ENCODE measurements at regions not wholly inside any gene's neighbourhood (a gene's known extent, or its start where the extent isn't known, plus 50 kb on each side); places are given as distances from the start of the nearest gene placed in this dataset.

GRCh38 chr20:60240415-60240814 lies 282.2 kb downstream of the CDH26 start:
- Histone ChIP-seq H3K4me3 (ENCODE audit: low read length) (no peak overlapping the region), H3K4me1 (ENCODE audit: insufficient read depth, low read length) (no peaks in the 10 kb centered on the region), H3K27ac (ENCODE audit: low read depth, low read length) (no peak overlapping the region), H3K36me3 (ENCODE audit: insufficient read depth, low read length) (no peaks in the 10 kb centered on the region), H3K9me3 (ENCODE audit: low read length) (no peaks in the 10 kb centered on the region), H3K27me3 (ENCODE audit: insufficient read depth, low read length, poor library complexity, severe bottlenecking) (no peaks in the 10 kb centered on the region)
- peaks cover 0 to 6% (median 4%) of the 10 kb centered on the region in 3 donors for H3K36me3 Mint-ChIP-seq
- POLR2A ChIA-PET = no interaction called here
- peaks cover 0 to 18% of the 10 kb centered on the region in 2 donors for H3K27me3 Mint-ChIP-seq
- H3K4me1 Mint-ChIP-seq = no peaks in the 10 kb centered on the region
- CTCF ChIA-PET = no interaction called here
- no peak overlapping the region for H3K4me3 Mint-ChIP-seq
- no peak overlapping the region for H3K27ac Mint-ChIP-seq
- no peak for DNase-seq
- no peaks in the 10 kb centered on the region for H3K9me3 Mint-ChIP-seq

GRCh38 chr20:60240986-60241385 lies 282.8 kb downstream of the CDH26 start:
- Mint-ChIP-seq H3K9me3 (no peaks in the 10 kb centered on the region), H3K27me3 (peaks cover 0 to 13% of the 10 kb centered on the region in 2 donors), H3K4me1 (no peaks in the 10 kb centered on the region), H3K4me3 (no peak overlapping the region), H3K27ac (no peak overlapping the region), H3K36me3 (peaks cover 0 to 6% (median 4%) of the 10 kb centered on the region in 3 donors)
- H3K27ac ChIP-seq (ENCODE audit: low read depth, low read length) = no peak overlapping the region
- no peaks in the 10 kb centered on the region for H3K4me1 ChIP-seq (ENCODE audit: insufficient read depth, low read length)
- no peaks in the 10 kb centered on the region for H3K27me3 ChIP-seq (ENCODE audit: insufficient read depth, low read length, poor library complexity, severe bottlenecking)
- no peak for DNase-seq
- CTCF ChIA-PET = no interaction called here
- H3K9me3 ChIP-seq (ENCODE audit: low read length) = no peaks in the 10 kb centered on the region
- H3K36me3 ChIP-seq (ENCODE audit: insufficient read depth, low read length) = no peaks in the 10 kb centered on the region
- no peak overlapping the region for H3K4me3 ChIP-seq (ENCODE audit: low read length)
- POLR2A ChIA-PET = no interaction called here

GRCh38 chr20:60242836-60243505 lies 284.7 kb downstream of the CDH26 start:
- Mint-ChIP-seq H3K27ac (no peak overlapping the region), H3K27me3 (peaks cover 0 to 9% of the 10 kb centered on the region in 2 donors), H3K4me3 (no peak overlapping the region), H3K36me3 (peaks cover 0 to 6% (median 4%) of the 10 kb centered on the region in 3 donors), H3K9me3 (no peaks in the 10 kb centered on the region), H3K4me1 (no peaks in the 10 kb centered on the region)
- Histone ChIP-seq H3K4me1 (ENCODE audit: insufficient read depth, low read length) (no peaks in the 10 kb centered on the region), H3K36me3 (ENCODE audit: insufficient read depth, low read length) (no peaks in the 10 kb centered on the region), H3K27ac (ENCODE audit: low read depth, low read length) (no peak overlapping the region), H3K27me3 (ENCODE audit: insufficient read depth, low read length, poor library complexity, severe bottlenecking) (no peaks in the 10 kb centered on the region), H3K9me3 (ENCODE audit: low read length) (no peaks in the 10 kb centered on the region), H3K4me3 (ENCODE audit: low read length) (no peak overlapping the region)
- CTCF ChIA-PET = no interaction called here
- POLR2A ChIA-PET = no interaction called here
- no peak for DNase-seq

- POLR2A ChIA-PET = no interaction called here
- H3K4me3 Mint-ChIP-seq = no peak overlapping the region
- no peaks in the 10 kb centered on the region for H3K9me3 Mint-ChIP-seq
- no peaks in the 10 kb centered on the region for H3K9me3 ChIP-seq (ENCODE audit: low read length)
- peaks cover 0 to 5% of the 10 kb centered on the region in 2 donors for H3K27me3 Mint-ChIP-seq
- H3K36me3 Mint-ChIP-seq = no peaks in the 10 kb centered on the region
- H3K27me3 ChIP-seq (ENCODE audit: insufficient read depth, low read length, poor library complexity, severe bottlenecking) = no peaks in the 10 kb centered on the region
- CTCF ChIA-PET = no interaction called here
- H3K27ac Mint-ChIP-seq = no peak overlapping the region
- no peaks in the 10 kb centered on the region for H3K36me3 ChIP-seq (ENCODE audit: insufficient read depth, low read length)
- DNase-seq = no peak
- H3K27ac ChIP-seq (ENCODE audit: low read depth, low read length) = no peak overlapping the region
- H3K4me3 ChIP-seq (ENCODE audit: low read length) = no peak overlapping the region
- H3K4me1 ChIP-seq (ENCODE audit: insufficient read depth, low read length) = no peaks in the 10 kb centered on the region
- H3K4me1 Mint-ChIP-seq = no peaks in the 10 kb centered on the region
Observed at GRCh38 chr20:60244373-60245146, 286.3 kb downstream of the CDH26 start.

- no peaks in the 10 kb centered on the region for H3K4me1 Mint-ChIP-seq
- no peaks in the 10 kb centered on the region for H3K9me3 Mint-ChIP-seq
- Histone ChIP-seq H3K4me3 (ENCODE audit: low read length) (no peak overlapping the region), H3K36me3 (ENCODE audit: insufficient read depth, low read length) (no peaks in the 10 kb centered on the region), H3K27me3 (ENCODE audit: insufficient read depth, low read length, poor library complexity, severe bottlenecking) (no peaks in the 10 kb centered on the region), H3K27ac (ENCODE audit: low read depth, low read length) (no peak overlapping the region), H3K4me1 (ENCODE audit: insufficient read depth, low read length) (no peaks in the 10 kb centered on the region), H3K9me3 (ENCODE audit: low read length) (no peaks in the 10 kb centered on the region)
- ChIA-PET CTCF (interaction anchor here (1.1 kb wide), 1 partner anchor 13 kb away, joined by 3 read pairs; no protein-coding TSS in a partner anchor), POLR2A (no interaction called here)
- no peak overlapping the region for H3K4me3 Mint-ChIP-seq
- H3K27me3 Mint-ChIP-seq = peaks cover 1 to 8% of the 10 kb centered on the region in 2 donors
- H3K27ac Mint-ChIP-seq = no peak overlapping the region
- DNase-seq = no peak
- H3K36me3 Mint-ChIP-seq = no peaks in the 10 kb centered on the region
Observed at GRCh38 chr20:60246751-60247150, 288.5 kb downstream of the CDH26 start.

- CTCF ChIA-PET = no interaction called here
- Histone ChIP-seq H3K27me3 (ENCODE audit: insufficient read depth, low read length, poor library complexity, severe bottlenecking) (no peaks in the 10 kb centered on the region), H3K4me3 (ENCODE audit: low read length) (no peak overlapping the region), H3K27ac (ENCODE audit: low read depth, low read length) (no peak overlapping the region), H3K36me3 (ENCODE audit: insufficient read depth, low read length) (no peaks in the 10 kb centered on the region), H3K4me1 (ENCODE audit: insufficient read depth, low read length) (no peaks in the 10 kb centered on the region), H3K9me3 (ENCODE audit: low read length) (no peaks in the 10 kb centered on the region)
- no peaks in the 10 kb centered on the region for H3K4me1 Mint-ChIP-seq
- H3K36me3 Mint-ChIP-seq = peaks cover 0 to 2% (median 0%) of the 10 kb centered on the region in 3 donors
- no peak for DNase-seq
- peaks cover 1 to 8% of the 10 kb centered on the region in 2 donors for H3K27me3 Mint-ChIP-seq
- no peak overlapping the region for H3K27ac Mint-ChIP-seq
- POLR2A ChIA-PET = no interaction called here
- no peaks in the 10 kb centered on the region for H3K9me3 Mint-ChIP-seq
- H3K4me3 Mint-ChIP-seq = no peak overlapping the region
Observed at GRCh38 chr20:60249436-60249835, 291.2 kb downstream of the CDH26 start.

- ChIA-PET POLR2A (no interaction called here), CTCF (no interaction called here)
- no peak overlapping the region for H3K4me3 ChIP-seq (ENCODE audit: low read length)
- H3K27me3 ChIP-seq (ENCODE audit: insufficient read depth, low read length, poor library complexity, severe bottlenecking) = no peaks in the 10 kb centered on the region
- H3K36me3 Mint-ChIP-seq = peaks cover 0 to 2% (median 0%) of the 10 kb centered on the region in 3 donors
- H3K27ac ChIP-seq (ENCODE audit: low read depth, low read length) = no peak overlapping the region
- H3K27ac Mint-ChIP-seq = no peak overlapping the region
- H3K9me3 ChIP-seq (ENCODE audit: low read length) = no peaks in the 10 kb centered on the region
- H3K27me3 Mint-ChIP-seq = peaks cover 1 to 11% of the 10 kb centered on the region in 2 donors
- no peak overlapping the region for H3K4me3 Mint-ChIP-seq
- H3K4me1 Mint-ChIP-seq = no peaks in the 10 kb centered on the region
- no peak for DNase-seq
- no peaks in the 10 kb centered on the region for H3K9me3 Mint-ChIP-seq
- H3K36me3 ChIP-seq (ENCODE audit: insufficient read depth, low read length) = no peaks in the 10 kb centered on the region
- no peaks in the 10 kb centered on the region for H3K4me1 ChIP-seq (ENCODE audit: insufficient read depth, low read length)
Observed at GRCh38 chr20:60250251-60250650, 292.0 kb downstream of the CDH26 start.

- H3K36me3 ChIP-seq (ENCODE audit: insufficient read depth, low read length) = no peaks in the 10 kb centered on the region
- Mint-ChIP-seq H3K36me3 (peaks cover 0 to 2% (median 0%) of the 10 kb centered on the region in 3 donors), H3K9me3 (no peaks in the 10 kb centered on the region), H3K4me1 (no peaks in the 10 kb centered on the region), H3K27me3 (peaks cover 1 to 11% of the 10 kb centered on the region in 2 donors), H3K27ac (no peak overlapping the region), H3K4me3 (no peak overlapping the region)
- no peak overlapping the region for H3K4me3 ChIP-seq (ENCODE audit: low read length)
- DNase-seq = no peak
- no peak overlapping the region for H3K27ac ChIP-seq (ENCODE audit: low read depth, low read length)
- ChIA-PET POLR2A (no interaction called here), CTCF (interaction anchor here (1.0 kb wide), 1 partner anchor 304 kb away, joined by 3 read pairs; no protein-coding TSS in a partner anchor)
- no peaks in the 10 kb centered on the region for H3K4me1 ChIP-seq (ENCODE audit: insufficient read depth, low read length)
- H3K27me3 ChIP-seq (ENCODE audit: insufficient read depth, low read length, poor library complexity, severe bottlenecking) = no peaks in the 10 kb centered on the region
- H3K9me3 ChIP-seq (ENCODE audit: low read length) = no peaks in the 10 kb centered on the region
Observed at GRCh38 chr20:60252866-60253265, 294.6 kb downstream of the CDH26 start.
